CD14-positive monocyte (primary cell): ENCODE measurements at regions not wholly inside any gene's neighbourhood (a gene's known extent, or its start where the extent isn't known, plus 50 kb on each side); places are given as distances from the start of the nearest gene placed in this dataset.

Experiments used
- DNase-seq, 3 donors: peaks; one replicate each; pipeline ENCODE4 v3.0.0-alpha.2; 2011 to 2022
- H2AFZ ChIP-seq: 2 replicates; pipeline ENCODE4 v1.6.0; 2012; ENCODE audit warnings: mild to moderate bottlenecking, low read depth, low read length, inconsistent platforms; ENCODE audit not compliant: insufficient read depth, poor library complexity, severe bottlenecking
- H3K27ac ChIP-seq, 2 donors: 1 replicate in 1 of 2; 2 replicates in 1 of 2; pipeline ENCODE4 v1.5.1; 2012 to 2013; ENCODE audit warnings: low read length in 2 of 2, control low read depth in 1 of 2, inconsistent platforms in 1 of 2, low read depth in 1 of 2, mild to moderate bottlenecking in 1 of 2
- H3K27me3 ChIP-seq, 2 donors: one replicate each; pipeline versions ENCODE4 v1.6.0 to v1.6.1; 2011 to 2013; ENCODE audit warnings: low read length in 2 of 2; ENCODE audit not compliant: control insufficient read depth in 2 of 2, insufficient read depth in 2 of 2
- H3K36me3 ChIP-seq, 2 donors: replicated peaks in 1 of 2; 1 replicate in 1 of 2; 2 replicates in 1 of 2; pipeline versions ENCODE4 v1.5.1 to v1.6.1; 2012 to 2013; ENCODE audit warnings: low read length in 2 of 2, control low read depth in 1 of 2, inconsistent platforms in 1 of 2, mild to moderate bottlenecking in 1 of 2; ENCODE audit not compliant: insufficient read depth in 2 of 2, control insufficient read depth in 1 of 2
- H3K4me1 ChIP-seq, 2 donors: 1 replicate in 1 of 2; 2 replicates in 1 of 2; pipeline versions ENCODE4 v1.5.1 to v1.6.1; 2012 to 2013; ENCODE audit warnings: low read length in 2 of 2, control low read depth in 1 of 2, inconsistent platforms in 1 of 2, mild to moderate bottlenecking in 1 of 2, moderate library complexity in 1 of 2; ENCODE audit not compliant: insufficient read depth in 2 of 2, control insufficient read depth in 1 of 2
- H3K4me2 ChIP-seq: replicated peaks from 2 replicates; pipeline ENCODE3; 2012; ENCODE audit warnings: low read length, moderate library complexity, mild to moderate bottlenecking; ENCODE audit not compliant: poor library complexity, severe bottlenecking; ENCODE audit errors: extremely low read depth
- H3K4me3 ChIP-seq, 3 experiments: fragments of 200-600 bp in 1 of 3; sonication (generic) in 1 of 3; replicated peaks in 1 of 3; 1 replicate in 2 of 3; 2 replicates in 1 of 3; pipeline ENCODE4 v1.5.1; 2011 to 2013; ENCODE audit warnings: low read length in 3 of 3, mild to moderate bottlenecking in 3 of 3, control low read depth in 2 of 3, low read depth in 2 of 3, inconsistent platforms in 1 of 3, moderate library complexity in 1 of 3
- H3K79me2 ChIP-seq: 2 replicates; pipeline ENCODE4 v1.6.0; 2012; ENCODE audit warnings: mild to moderate bottlenecking, control low read depth, inconsistent platforms, low read length, moderate library complexity; ENCODE audit not compliant: insufficient read depth
- H3K9ac ChIP-seq: 2 replicates; pipeline ENCODE4 v1.6.0; 2017; ENCODE audit warnings: low read length, mild to moderate bottlenecking; ENCODE audit not compliant: insufficient read depth, poor library complexity, severe bottlenecking
- H3K9me3 ChIP-seq, 2 donors: replicated peaks in 1 of 2; 1 replicate in 1 of 2; 2 replicates in 1 of 2; pipeline versions ENCODE4 v1.5.1 to v1.6.1; 2012 to 2013; ENCODE audit warnings: low read length in 2 of 2, control low read depth in 1 of 2; ENCODE audit not compliant: control insufficient read depth in 1 of 2, insufficient read depth in 1 of 2
- H4K20me1 ChIP-seq: 2 replicates; pipeline ENCODE4 v1.6.0; 2012; ENCODE audit warnings: mild to moderate bottlenecking, low read length, control low read depth, moderate library complexity; ENCODE audit not compliant: insufficient read depth
- H3K27ac Mint-ChIP-seq, 7 donors: one replicate each; pipeline ENCODE4 v1.8.0; 2020; ENCODE audit warnings: mild to moderate bottlenecking in 7 of 7, mixed read lengths in 7 of 7, moderate library complexity in 6 of 7, inconsistent platforms in 2 of 7
- H3K27me3 Mint-ChIP-seq, 3 donors: one replicate each; pipeline ENCODE4 v1.8.0; 2021 to 2022; ENCODE audit warnings: low read depth in 3 of 3, mild to moderate bottlenecking in 3 of 3, mixed read lengths in 3 of 3, moderate library complexity in 3 of 3, inconsistent platforms in 1 of 3
- H3K36me3 Mint-ChIP-seq, 2 donors: one replicate each; pipeline ENCODE4 v1.8.0; 2020; ENCODE audit warnings: mixed read lengths in 2 of 2, inconsistent platforms in 1 of 2, mild to moderate bottlenecking in 1 of 2
- H3K4me1 Mint-ChIP-seq: one replicate; pipeline ENCODE4 v1.8.0; 2020; ENCODE audit warnings: mild to moderate bottlenecking, mixed read lengths
- H3K4me3 Mint-ChIP-seq, 2 donors: one replicate each; pipeline ENCODE4 v1.8.0; 2020; ENCODE audit warnings: mild to moderate bottlenecking in 2 of 2, mixed read lengths in 2 of 2, moderate library complexity in 1 of 2
- H3K9me3 Mint-ChIP-seq, 7 donors: one replicate each; pipeline ENCODE4 v1.8.0; 2020 to 2022; ENCODE audit warnings: mixed read lengths in 7 of 7, mild to moderate bottlenecking in 6 of 7, moderate library complexity in 6 of 7, inconsistent platforms in 2 of 7
- WGBS: methylation state at CpG from one replicate; pipeline ENCODE4 v1.1.5; 2013; ENCODE audit warnings: missing lambda C conversion rate; ENCODE audit not compliant: insufficient coverage; 5-methylcytosine and 5-hydroxymethylcytosine counted together
- intact Hi-C, 2 donors: fragments of 100-400 bp; cut with micrococcal nuclease; formaldehyde crosslinking; loops; one replicate each; pipeline versions ENCODE4 v1.15.0 to v1.15.1; 2023
- TF ChIP-seq, protein P1 (sequence below): fragments of 200-600 bp; IDR thresholded peaks from one replicate; pipeline ENCODE4 v1.8.0; 2022; ENCODE audit warnings: antibody characterized with exemption, mild to moderate bottlenecking

DNA sequence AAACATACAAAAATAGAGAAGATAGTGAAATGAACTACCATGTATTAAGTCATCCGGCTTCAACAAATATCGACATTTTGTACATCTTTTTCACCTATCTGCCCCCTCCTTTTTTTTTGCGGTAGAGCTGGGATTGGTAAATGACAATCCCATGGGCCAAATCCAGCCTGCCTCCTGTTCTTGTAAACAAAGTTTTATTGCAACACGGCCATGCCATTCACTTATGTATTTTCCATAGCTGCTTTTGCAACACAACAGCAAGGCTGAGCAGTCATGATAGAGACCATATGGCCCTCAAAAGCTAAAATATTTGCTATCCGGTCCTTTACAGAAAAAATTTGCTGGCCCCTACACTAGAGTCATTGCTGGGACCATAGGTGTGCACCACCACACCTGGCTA is 58.1 kb upstream of the PLEKHG3 start:
- Histone ChIP-seq H3K4me1 (no peaks in the 10 kb centered on the region), H3K27me3 (no peaks in the 10 kb centered on the region), H3K4me2 (no peak overlapping the region), H3K36me3 (no peaks in the 10 kb centered on the region), H2AFZ (no peak overlapping the region), H3K9me3 (no peaks in the 10 kb centered on the region), H4K20me1 (no peaks in the 10 kb centered on the region), H3K79me2 (no peaks in the 10 kb centered on the region), H3K9ac (no peak overlapping the region), H3K4me3 (no peak overlapping the region), H3K27ac (no peak overlapping the region)
- WGBS = 95% methylated on average over 4 of the region's 5 CpGs
- TF ChIP-seq, protein P1, sequence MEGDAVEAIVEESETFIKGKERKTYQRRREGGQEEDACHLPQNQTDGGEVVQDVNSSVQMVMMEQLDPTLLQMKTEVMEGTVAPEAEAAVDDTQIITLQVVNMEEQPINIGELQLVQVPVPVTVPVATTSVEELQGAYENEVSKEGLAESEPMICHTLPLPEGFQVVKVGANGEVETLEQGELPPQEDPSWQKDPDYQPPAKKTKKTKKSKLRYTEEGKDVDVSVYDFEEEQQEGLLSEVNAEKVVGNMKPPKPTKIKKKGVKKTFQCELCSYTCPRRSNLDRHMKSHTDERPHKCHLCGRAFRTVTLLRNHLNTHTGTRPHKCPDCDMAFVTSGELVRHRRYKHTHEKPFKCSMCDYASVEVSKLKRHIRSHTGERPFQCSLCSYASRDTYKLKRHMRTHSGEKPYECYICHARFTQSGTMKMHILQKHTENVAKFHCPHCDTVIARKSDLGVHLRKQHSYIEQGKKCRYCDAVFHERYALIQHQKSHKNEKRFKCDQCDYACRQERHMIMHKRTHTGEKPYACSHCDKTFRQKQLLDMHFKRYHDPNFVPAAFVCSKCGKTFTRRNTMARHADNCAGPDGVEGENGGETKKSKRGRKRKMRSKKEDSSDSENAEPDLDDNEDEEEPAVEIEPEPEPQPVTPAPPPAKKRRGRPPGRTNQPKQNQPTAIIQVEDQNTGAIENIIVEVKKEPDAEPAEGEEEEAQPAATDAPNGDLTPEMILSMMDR = no peak
- H3K9me3 Mint-ChIP-seq = peaks cover 0 to 3% (median 2%) of the 10 kb centered on the region in 7 donors
- no peak overlapping the region for H3K4me3 Mint-ChIP-seq
- H3K4me1 Mint-ChIP-seq = no peaks in the 10 kb centered on the region
- H3K27ac Mint-ChIP-seq = no peak overlapping the region
- DNase-seq = no peak
- peaks cover 7 to 12% (median 9%) of the 10 kb centered on the region in 3 donors for H3K27me3 Mint-ChIP-seq
- no peaks in the 10 kb centered on the region for H3K36me3 Mint-ChIP-seq
- intact Hi-C loops = no loop called here

DNA sequence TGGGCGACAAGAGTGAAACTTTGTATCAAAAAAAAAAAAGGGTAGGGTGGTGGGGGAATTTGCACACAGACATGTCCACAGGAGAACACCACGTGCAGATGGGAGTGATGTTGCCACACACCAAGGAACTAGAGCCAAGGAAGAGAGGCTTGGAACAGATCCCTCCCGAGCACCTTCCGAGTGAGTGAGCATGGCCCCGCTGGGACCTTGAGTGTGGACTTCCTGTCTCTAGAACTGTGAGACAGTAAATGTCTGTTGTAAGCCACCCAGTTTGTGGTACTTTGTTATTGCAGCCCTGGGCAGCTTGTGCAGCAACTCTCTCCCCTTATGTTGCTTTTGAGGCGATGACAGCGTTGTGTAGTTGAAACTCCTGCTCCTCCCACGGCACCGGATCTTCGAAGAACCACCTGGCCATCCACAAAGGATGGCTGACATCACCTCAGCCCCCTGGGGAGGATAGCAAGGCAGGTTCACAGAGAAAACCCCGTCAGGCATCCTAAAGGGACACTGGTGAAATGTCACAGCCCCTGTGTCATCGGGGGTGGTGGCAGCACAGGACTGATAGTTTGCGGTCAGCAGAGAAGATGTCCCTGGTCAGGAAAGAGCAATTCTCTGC is 54.7 kb upstream of the PLEKHG3 start:
- Mint-ChIP-seq H3K4me1 (peaks cover 14% of the 10 kb centered on the region), H3K27me3 (peaks cover 7 to 21% (median 7%) of the 10 kb centered on the region in 3 donors), H3K9me3 (peaks cover 0 to 6% (median 3%) of the 10 kb centered on the region in 7 donors), H3K27ac (no peak overlapping the region), H3K4me3 (no peak overlapping the region), H3K36me3 (no peaks in the 10 kb centered on the region)
- intact Hi-C loops = no loop called here
- H3K79me2 ChIP-seq = no peaks in the 10 kb centered on the region
- no peaks in the 10 kb centered on the region for H3K36me3 ChIP-seq
- peaks cover 10 to 15% of the 10 kb centered on the region in 2 donors for H3K4me1 ChIP-seq
- H2AFZ ChIP-seq = no peak overlapping the region
- H4K20me1 ChIP-seq = no peaks in the 10 kb centered on the region
- DNase-seq = no peak
- TF ChIP-seq, protein P1 = no peak
- no peak overlapping the region for H3K27ac ChIP-seq
- 78% methylated on average over 11 of the region's 13 CpGs for WGBS
- H3K9ac ChIP-seq = no peak overlapping the region
- no peaks in the 10 kb centered on the region for H3K27me3 ChIP-seq
- H3K4me2 ChIP-seq = no peak overlapping the region
- H3K9me3 ChIP-seq = no peaks in the 10 kb centered on the region
- H3K4me3 ChIP-seq = no peak overlapping the region
